HEK293T (cell line): ENCODE measurements at regions not wholly inside any gene's neighbourhood (a gene's known extent, or its start where the extent isn't known, plus 50 kb on each side); places are given as distances from the start of the nearest gene placed in this dataset.

ENCODE experiments used
- BHLHE40 ChIP-seq: fragments of 450-650 bp; IDR thresholded peaks from 2 replicates; pipeline ENCODE4 v1.6.1; 2016; ENCODE audit warnings: mild to moderate bottlenecking, moderate library complexity, borderline replicate concordance
- CTBP1 ChIP-seq: fragments of 450-650 bp; IDR thresholded peaks from 2 replicates; pipeline ENCODE4 v1.6.1; 2016; ENCODE audit warnings: borderline replicate concordance
- ELF4 ChIP-seq: fragments of 450-650 bp; IDR thresholded peaks from 2 replicates; pipeline ENCODE4 v1.6.1; 2017; ENCODE audit warnings: antibody characterized with exemption
- FOXA1 ChIP-seq: fragments of 450-650 bp; IDR thresholded peaks from 2 replicates; pipeline ENCODE4 v1.6.1; 2016; ENCODE audit warnings: mild to moderate bottlenecking
- FOXK2 ChIP-seq: fragments of 450-650 bp; IDR thresholded peaks from 2 replicates; pipeline ENCODE4 v1.6.1; 2016; ENCODE audit warnings: mild to moderate bottlenecking
- FOXM1 ChIP-seq: fragments of 450-650 bp; IDR thresholded peaks from 2 replicates; pipeline ENCODE4 v1.6.1; 2017; ENCODE audit warnings: mild to moderate bottlenecking, borderline replicate concordance
- L3MBTL2 ChIP-seq: fragments of 450-650 bp; conservative IDR thresholded peaks from 2 replicates; pipeline ENCODE4 v1.6.1; 2016; ENCODE audit warnings: mild to moderate bottlenecking
- LEF1 ChIP-seq: fragments of 450-650 bp; IDR thresholded peaks from 2 replicates; pipeline ENCODE4 v1.6.1; 2017; ENCODE audit warnings: mild to moderate bottlenecking, borderline replicate concordance
- TARDBP ChIP-seq: fragments of 450-650 bp; IDR thresholded peaks from 2 replicates; pipeline ENCODE4 v1.6.1; 2016
- ZNF384 ChIP-seq: fragments of 450-650 bp; IDR thresholded peaks from 2 replicates; pipeline ENCODE4 v1.6.1; 2016
- TF ChIP-seq, protein P1 (sequence below): fragments of 450-650 bp; IDR thresholded peaks from 2 replicates; pipeline ENCODE4 v1.6.1; 2016

DNA sequence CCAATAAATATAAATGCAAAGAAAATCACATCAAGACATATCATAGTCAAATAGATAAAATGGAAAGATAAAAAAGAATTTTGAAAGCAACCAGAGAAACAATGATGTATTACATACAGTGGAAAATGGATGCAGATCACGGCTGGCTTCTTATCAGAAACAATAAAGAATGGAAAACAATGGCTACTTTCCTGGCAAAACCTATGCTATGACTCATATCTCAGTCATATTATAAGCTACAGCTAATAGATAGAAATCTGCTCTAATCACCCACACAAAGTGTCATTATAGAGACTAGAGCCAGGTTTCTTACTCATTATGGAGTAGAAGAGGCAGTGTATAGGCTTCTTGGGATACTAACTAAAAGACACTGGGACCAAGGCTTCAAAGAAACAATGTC is 93.5 kb upstream of the TACR1 start:
- TF ChIP-seq L3MBTL2, result no peak
- no peak for TF ChIP-seq ZNF384
- TF ChIP-seq FOXM1, result no peak
- no peak for TF ChIP-seq FOXA1
- no peak for TF ChIP-seq BHLHE40
- TF ChIP-seq, protein P1, sequence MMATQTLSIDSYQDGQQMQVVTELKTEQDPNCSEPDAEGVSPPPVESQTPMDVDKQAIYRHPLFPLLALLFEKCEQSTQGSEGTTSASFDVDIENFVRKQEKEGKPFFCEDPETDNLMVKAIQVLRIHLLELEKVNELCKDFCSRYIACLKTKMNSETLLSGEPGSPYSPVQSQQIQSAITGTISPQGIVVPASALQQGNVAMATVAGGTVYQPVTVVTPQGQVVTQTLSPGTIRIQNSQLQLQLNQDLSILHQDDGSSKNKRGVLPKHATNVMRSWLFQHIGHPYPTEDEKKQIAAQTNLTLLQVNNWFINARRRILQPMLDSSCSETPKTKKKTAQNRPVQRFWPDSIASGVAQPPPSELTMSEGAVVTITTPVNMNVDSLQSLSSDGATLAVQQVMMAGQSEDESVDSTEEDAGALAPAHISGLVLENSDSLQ, result no peak
- no peak for TF ChIP-seq CTBP1
- TF ChIP-seq TARDBP, result no peak
- TF ChIP-seq FOXK2, result no peak
- TF ChIP-seq ELF4, result no peak
- TF ChIP-seq LEF1, result no peak
